CD14-positive monocyte (primary cell): ENCODE measurements at regions not wholly inside any gene's neighbourhood (a gene's known extent, or its start where the extent isn't known, plus 50 kb on each side); places are given as distances from the start of the nearest gene placed in this dataset.

Experiments used
- DNase-seq, 3 donors: peaks; one replicate each; pipeline ENCODE4 v3.0.0-alpha.2; 2011 to 2022
- H2AFZ ChIP-seq: 2 replicates; pipeline ENCODE4 v1.6.0; 2012; ENCODE audit warnings: mild to moderate bottlenecking, low read depth, low read length, inconsistent platforms; ENCODE audit not compliant: insufficient read depth, poor library complexity, severe bottlenecking
- H3K27ac ChIP-seq, 2 donors: 1 replicate in 1 of 2; 2 replicates in 1 of 2; pipeline ENCODE4 v1.5.1; 2012 to 2013; ENCODE audit warnings: low read length in 2 of 2, control low read depth in 1 of 2, inconsistent platforms in 1 of 2, low read depth in 1 of 2, mild to moderate bottlenecking in 1 of 2
- H3K27me3 ChIP-seq, 2 donors: one replicate each; pipeline versions ENCODE4 v1.6.0 to v1.6.1; 2011 to 2013; ENCODE audit warnings: low read length in 2 of 2; ENCODE audit not compliant: control insufficient read depth in 2 of 2, insufficient read depth in 2 of 2
- H3K36me3 ChIP-seq, 2 donors: replicated peaks in 1 of 2; 1 replicate in 1 of 2; 2 replicates in 1 of 2; pipeline versions ENCODE4 v1.5.1 to v1.6.1; 2012 to 2013; ENCODE audit warnings: low read length in 2 of 2, control low read depth in 1 of 2, inconsistent platforms in 1 of 2, mild to moderate bottlenecking in 1 of 2; ENCODE audit not compliant: insufficient read depth in 2 of 2, control insufficient read depth in 1 of 2
- H3K4me1 ChIP-seq, 2 donors: 1 replicate in 1 of 2; 2 replicates in 1 of 2; pipeline versions ENCODE4 v1.5.1 to v1.6.1; 2012 to 2013; ENCODE audit warnings: low read length in 2 of 2, control low read depth in 1 of 2, inconsistent platforms in 1 of 2, mild to moderate bottlenecking in 1 of 2, moderate library complexity in 1 of 2; ENCODE audit not compliant: insufficient read depth in 2 of 2, control insufficient read depth in 1 of 2
- H3K4me2 ChIP-seq: replicated peaks from 2 replicates; pipeline ENCODE3; 2012; ENCODE audit warnings: low read length, moderate library complexity, mild to moderate bottlenecking; ENCODE audit not compliant: poor library complexity, severe bottlenecking; ENCODE audit errors: extremely low read depth
- H3K4me3 ChIP-seq, 3 experiments: fragments of 200-600 bp in 1 of 3; sonication (generic) in 1 of 3; replicated peaks in 1 of 3; 1 replicate in 2 of 3; 2 replicates in 1 of 3; pipeline ENCODE4 v1.5.1; 2011 to 2013; ENCODE audit warnings: low read length in 3 of 3, mild to moderate bottlenecking in 3 of 3, control low read depth in 2 of 3, low read depth in 2 of 3, inconsistent platforms in 1 of 3, moderate library complexity in 1 of 3
- H3K79me2 ChIP-seq: 2 replicates; pipeline ENCODE4 v1.6.0; 2012; ENCODE audit warnings: mild to moderate bottlenecking, control low read depth, inconsistent platforms, low read length, moderate library complexity; ENCODE audit not compliant: insufficient read depth
- H3K9ac ChIP-seq: 2 replicates; pipeline ENCODE4 v1.6.0; 2017; ENCODE audit warnings: low read length, mild to moderate bottlenecking; ENCODE audit not compliant: insufficient read depth, poor library complexity, severe bottlenecking
- H3K9me3 ChIP-seq, 2 donors: replicated peaks in 1 of 2; 1 replicate in 1 of 2; 2 replicates in 1 of 2; pipeline versions ENCODE4 v1.5.1 to v1.6.1; 2012 to 2013; ENCODE audit warnings: low read length in 2 of 2, control low read depth in 1 of 2; ENCODE audit not compliant: control insufficient read depth in 1 of 2, insufficient read depth in 1 of 2
- H4K20me1 ChIP-seq: 2 replicates; pipeline ENCODE4 v1.6.0; 2012; ENCODE audit warnings: mild to moderate bottlenecking, low read length, control low read depth, moderate library complexity; ENCODE audit not compliant: insufficient read depth
- H3K27ac Mint-ChIP-seq, 7 donors: one replicate each; pipeline ENCODE4 v1.8.0; 2020; ENCODE audit warnings: mild to moderate bottlenecking in 7 of 7, mixed read lengths in 7 of 7, moderate library complexity in 6 of 7, inconsistent platforms in 2 of 7
- H3K27me3 Mint-ChIP-seq, 3 donors: one replicate each; pipeline ENCODE4 v1.8.0; 2021 to 2022; ENCODE audit warnings: low read depth in 3 of 3, mild to moderate bottlenecking in 3 of 3, mixed read lengths in 3 of 3, moderate library complexity in 3 of 3, inconsistent platforms in 1 of 3
- H3K36me3 Mint-ChIP-seq, 2 donors: one replicate each; pipeline ENCODE4 v1.8.0; 2020; ENCODE audit warnings: mixed read lengths in 2 of 2, inconsistent platforms in 1 of 2, mild to moderate bottlenecking in 1 of 2
- H3K4me1 Mint-ChIP-seq: one replicate; pipeline ENCODE4 v1.8.0; 2020; ENCODE audit warnings: mild to moderate bottlenecking, mixed read lengths
- H3K4me3 Mint-ChIP-seq, 2 donors: one replicate each; pipeline ENCODE4 v1.8.0; 2020; ENCODE audit warnings: mild to moderate bottlenecking in 2 of 2, mixed read lengths in 2 of 2, moderate library complexity in 1 of 2
- H3K9me3 Mint-ChIP-seq, 7 donors: one replicate each; pipeline ENCODE4 v1.8.0; 2020 to 2022; ENCODE audit warnings: mixed read lengths in 7 of 7, mild to moderate bottlenecking in 6 of 7, moderate library complexity in 6 of 7, inconsistent platforms in 2 of 7
- WGBS: methylation state at CpG from one replicate; pipeline ENCODE4 v1.1.5; 2013; ENCODE audit warnings: missing lambda C conversion rate; ENCODE audit not compliant: insufficient coverage; 5-methylcytosine and 5-hydroxymethylcytosine counted together
- intact Hi-C, 2 donors: fragments of 100-400 bp; cut with micrococcal nuclease; formaldehyde crosslinking; loops; one replicate each; pipeline versions ENCODE4 v1.15.0 to v1.15.1; 2023
- TF ChIP-seq, protein P1 (sequence below): fragments of 200-600 bp; IDR thresholded peaks from one replicate; pipeline ENCODE4 v1.8.0; 2022; ENCODE audit warnings: antibody characterized with exemption, mild to moderate bottlenecking

DNA sequence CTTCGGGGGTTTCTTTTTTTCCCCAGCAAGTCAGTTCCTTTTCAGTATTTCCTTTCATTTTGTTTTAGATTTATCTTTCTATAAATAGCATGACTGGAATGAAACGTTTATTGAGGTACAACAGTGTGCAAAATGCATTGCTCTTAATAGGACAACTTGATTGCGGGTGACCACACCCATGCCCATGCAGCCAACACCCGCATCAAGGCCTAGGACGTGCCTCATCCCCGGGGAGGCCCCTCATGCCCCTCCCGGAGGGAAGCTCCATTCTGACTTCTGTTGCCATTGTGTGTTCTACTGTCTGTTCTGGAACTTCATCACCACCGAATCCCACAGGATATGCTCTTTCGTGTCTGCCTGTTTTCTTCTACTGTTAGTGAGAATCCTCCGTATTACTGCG lies 82.2 kb downstream of the RPS6KA4 start:
- no peak for DNase-seq
- Mint-ChIP-seq H3K27ac (no peak overlapping the region), H3K36me3 (peaks cover 0 to 3% of the 10 kb centered on the region in 2 donors), H3K27me3 (peaks cover 0 to 6% (median 2%) of the 10 kb centered on the region in 3 donors), H3K4me1 (peaks cover 62% of the 10 kb centered on the region), H3K9me3 (peaks cover 0 to 6% (median 2%) of the 10 kb centered on the region in 7 donors), H3K4me3 (no peak overlapping the region)
- no peak overlapping the region for H3K27ac ChIP-seq
- H3K9me3 ChIP-seq: no peaks in the 10 kb centered on the region
- TF ChIP-seq, protein P1, sequence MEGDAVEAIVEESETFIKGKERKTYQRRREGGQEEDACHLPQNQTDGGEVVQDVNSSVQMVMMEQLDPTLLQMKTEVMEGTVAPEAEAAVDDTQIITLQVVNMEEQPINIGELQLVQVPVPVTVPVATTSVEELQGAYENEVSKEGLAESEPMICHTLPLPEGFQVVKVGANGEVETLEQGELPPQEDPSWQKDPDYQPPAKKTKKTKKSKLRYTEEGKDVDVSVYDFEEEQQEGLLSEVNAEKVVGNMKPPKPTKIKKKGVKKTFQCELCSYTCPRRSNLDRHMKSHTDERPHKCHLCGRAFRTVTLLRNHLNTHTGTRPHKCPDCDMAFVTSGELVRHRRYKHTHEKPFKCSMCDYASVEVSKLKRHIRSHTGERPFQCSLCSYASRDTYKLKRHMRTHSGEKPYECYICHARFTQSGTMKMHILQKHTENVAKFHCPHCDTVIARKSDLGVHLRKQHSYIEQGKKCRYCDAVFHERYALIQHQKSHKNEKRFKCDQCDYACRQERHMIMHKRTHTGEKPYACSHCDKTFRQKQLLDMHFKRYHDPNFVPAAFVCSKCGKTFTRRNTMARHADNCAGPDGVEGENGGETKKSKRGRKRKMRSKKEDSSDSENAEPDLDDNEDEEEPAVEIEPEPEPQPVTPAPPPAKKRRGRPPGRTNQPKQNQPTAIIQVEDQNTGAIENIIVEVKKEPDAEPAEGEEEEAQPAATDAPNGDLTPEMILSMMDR: no peak
- no peak overlapping the region for H2AFZ ChIP-seq
- 74% methylated on average over 4 of the region's 11 CpGs for WGBS
- no peaks in the 10 kb centered on the region for H3K79me2 ChIP-seq
- H3K4me1 ChIP-seq: peaks cover 48 to 49% of the 10 kb centered on the region in 2 donors
- H3K4me2 ChIP-seq: no peak overlapping the region
- no peak overlapping the region for H3K4me3 ChIP-seq
- H3K27me3 ChIP-seq: no peaks in the 10 kb centered on the region
- H4K20me1 ChIP-seq: no peaks in the 10 kb centered on the region
- no peak overlapping the region for H3K9ac ChIP-seq
- H3K36me3 ChIP-seq: no peaks in the 10 kb centered on the region
- intact Hi-C loops: no loop called here

DNA sequence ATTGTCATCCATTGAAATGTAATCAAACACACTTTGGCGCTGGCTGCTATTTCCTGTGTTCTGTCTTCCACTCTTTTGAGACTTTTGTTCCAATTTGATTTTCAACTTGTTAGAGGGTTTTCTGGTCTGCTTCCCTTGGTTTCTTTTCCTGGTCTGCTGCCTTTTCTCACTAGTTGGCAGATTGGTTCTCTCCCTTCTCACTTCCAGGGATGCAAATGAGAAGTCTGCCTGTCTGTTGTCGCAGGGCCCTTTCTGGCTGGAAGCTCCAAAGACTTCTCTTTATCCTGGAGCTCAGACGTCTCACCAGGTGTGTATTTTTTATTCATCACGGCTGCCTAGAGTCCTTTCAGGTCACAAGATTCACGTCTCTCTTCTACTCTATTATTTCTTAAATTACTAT lies 84.0 kb downstream of the RPS6KA4 start:
- peaks cover 0 to 6% (median 2%) of the 10 kb centered on the region in 7 donors for H3K9me3 Mint-ChIP-seq
- 100% methylated on average over 2 of the region's 5 CpGs for WGBS
- Histone ChIP-seq H3K27me3 (no peaks in the 10 kb centered on the region), H3K4me3 (no peak overlapping the region), H3K36me3 (no peaks in the 10 kb centered on the region), H3K9ac (no peak overlapping the region), H3K79me2 (no peaks in the 10 kb centered on the region), H3K4me1 (peaks cover 54% of the 10 kb centered on the region in 2 donors), H3K4me2 (no peak overlapping the region), H3K9me3 (no peaks in the 10 kb centered on the region), H3K27ac (no peak overlapping the region), H2AFZ (no peak overlapping the region), H4K20me1 (no peaks in the 10 kb centered on the region)
- no peak for DNase-seq
- H3K36me3 Mint-ChIP-seq: peaks cover 0 to 3% of the 10 kb centered on the region in 2 donors
- TF ChIP-seq, protein P1: no peak
- intact Hi-C loops: no loop called here
- H3K4me3 Mint-ChIP-seq: no peak overlapping the region
- H3K27ac Mint-ChIP-seq: peak overlapping the region in 1 of 7 donors; percentile 6
- peaks cover 65% of the 10 kb centered on the region for H3K4me1 Mint-ChIP-seq
- peaks cover 0 to 5% (median 0%) of the 10 kb centered on the region in 3 donors for H3K27me3 Mint-ChIP-seq
